ENCODE measurements at regions not wholly inside any gene's neighbourhood (a gene's known extent, or its start where the extent isn't known, plus 50 kb on each side); places are given as distances from the start of the nearest gene placed in this dataset.
"Not testable (repeated sequence)": the region's sequence is repeated elsewhere in the genome, so short reads cannot be mapped to it uniquely, and the experiment has no call there.

GRCh38 chr22:48918585-48919186 is 909.0 kb downstream of the BRD1 start:
- H3K4me1 ChIP-seq (ENCODE audit: control insufficient read depth in 1 of 2, low read depth in 2 of 2): no peaks in the 10 kb centered on the region
- no peak overlapping the region for H3K4me3 ChIP-seq
- H3K27ac ChIP-seq: no peak overlapping the region
- no peak for ATAC-seq (ENCODE audit: insufficient number of reproducible peaks, low FRiP score, low read depth)
- H3K9me3 ChIP-seq: no peaks in the 10 kb centered on the region
- no peaks in the 10 kb centered on the region for H3K27me3 ChIP-seq (replicated peaks; ENCODE audit: insufficient read depth)
- DNase-seq (ENCODE audit: low spot score): no peak
- H3K36me3 ChIP-seq: no peaks in the 10 kb centered on the region
- TF ChIP-seq CTCF (IDR thresholded peaks at IDR 0.05): no peak

- ATAC-seq (ENCODE audit: insufficient number of reproducible peaks, low FRiP score, low read depth); H3K36me3 ChIP-seq; H3K4me1 ChIP-seq (ENCODE audit: control insufficient read depth in 1 of 2, low read depth in 2 of 2); H3K27me3 ChIP-seq (replicated peaks; ENCODE audit: insufficient read depth); DNase-seq (ENCODE audit: low spot score); H3K27ac ChIP-seq; H3K9me3 ChIP-seq; H3K4me3 ChIP-seq: not testable (repeated sequence)
Measured at GRCh38 chr22:48912356-48913066, 915.2 kb downstream of the BRD1 start.

GRCh38 chr22:48911647-48912046 is 916.0 kb downstream of the BRD1 start:
- not testable (repeated sequence) for ATAC-seq (ENCODE audit: insufficient number of reproducible peaks, low FRiP score, low read depth); H3K4me3 ChIP-seq; H3K9me3 ChIP-seq; H3K27me3 ChIP-seq (replicated peaks; ENCODE audit: insufficient read depth); H3K27ac ChIP-seq; H3K4me1 ChIP-seq (ENCODE audit: control insufficient read depth in 1 of 2, low read depth in 2 of 2); H3K36me3 ChIP-seq; DNase-seq (ENCODE audit: low spot score)

- H3K27ac ChIP-seq; ATAC-seq (ENCODE audit: insufficient number of reproducible peaks, low FRiP score, low read depth); H3K9me3 ChIP-seq; H3K4me1 ChIP-seq (ENCODE audit: control insufficient read depth in 1 of 2, low read depth in 2 of 2); H3K36me3 ChIP-seq; DNase-seq (ENCODE audit: low spot score); H3K4me3 ChIP-seq; H3K27me3 ChIP-seq (replicated peaks; ENCODE audit: insufficient read depth): not testable (repeated sequence)
Measured at GRCh38 chr22:48911067-48911466, 916.6 kb downstream of the BRD1 start.

- no peaks in the 10 kb centered on the region for H3K36me3 ChIP-seq
- no peak for TF ChIP-seq CTCF (IDR thresholded peaks at IDR 0.05)
- no peaks in the 10 kb centered on the region for H3K27me3 ChIP-seq (replicated peaks; ENCODE audit: insufficient read depth)
- no peaks in the 10 kb centered on the region for H3K4me1 ChIP-seq (ENCODE audit: control insufficient read depth in 1 of 2, low read depth in 2 of 2)
- no peaks in the 10 kb centered on the region for H3K9me3 ChIP-seq
- ATAC-seq (ENCODE audit: insufficient number of reproducible peaks, low FRiP score, low read depth): no peak
- no peak overlapping the region for H3K27ac ChIP-seq
- DNase-seq (ENCODE audit: low spot score): no peak
- no peak overlapping the region for H3K4me3 ChIP-seq
Measured at GRCh38 chr22:48908547-48908946, 919.1 kb downstream of the BRD1 start.

- ATAC-seq (ENCODE audit: insufficient number of reproducible peaks, low FRiP score, low read depth) (no peak), DNase-seq (ENCODE audit: low spot score) (no peak)
- Histone ChIP-seq H3K4me3 (no peak overlapping the region), H3K36me3 (no peaks in the 10 kb centered on the region), H3K4me1 (ENCODE audit: control insufficient read depth in 1 of 2, low read depth in 2 of 2) (no peaks in the 10 kb centered on the region), H3K27me3 (replicated peaks; ENCODE audit: insufficient read depth) (no peaks in the 10 kb centered on the region), H3K27ac (no peak overlapping the region), H3K9me3 (no peaks in the 10 kb centered on the region)
- TF ChIP-seq CTCF (IDR thresholded peaks at IDR 0.05): no peak
Measured at GRCh38 chr22:48907591-48907990, 920.1 kb downstream of the BRD1 start.
